HFF-Myc (cell line): ENCODE measurements at regions not wholly inside any gene's neighbourhood (a gene's known extent, or its start where the extent isn't known, plus 50 kb on each side); places are given as distances from the start of the nearest gene placed in this dataset.

Experiments used
- DNase-seq: peaks from one replicate; pipeline ENCODE4 v3.0.0-alpha.2; 2011; ENCODE audit warnings: low read depth; ENCODE audit errors: extremely low read depth
- H3K4me3 ChIP-seq: replicated peaks from 2 replicates; pipeline ENCODE4 v1.5.1; 2011; ENCODE audit warnings: low read depth, mild to moderate bottlenecking, control low read depth, low read length
- CTCF ChIP-seq: IDR thresholded peaks from 2 replicates; pipeline ENCODE4 v1.5.1; 2012; ENCODE audit warnings: mild to moderate bottlenecking, low read depth, low read length, control low read depth; ENCODE audit errors: missing control alignments

GRCh38 chr2:18182861-18183260 is 304.4 kb downstream of the KCNS3 start:
- no peak for TF ChIP-seq CTCF
- H3K4me3 ChIP-seq, result no peak overlapping the region
- DNase-seq, result no peak

- no peak for DNase-seq
- no peak for TF ChIP-seq CTCF
- H3K4me3 ChIP-seq, result no peak overlapping the region
These were observed 302.4 kb downstream of the KCNS3 start for GRCh38 chr2:18180912-18181311.

GRCh38 chr2:18180031-18180610 is 301.7 kb downstream of the KCNS3 start:
- H3K4me3 ChIP-seq, result no peak overlapping the region
- no peak for DNase-seq
- TF ChIP-seq CTCF, result no peak

- TF ChIP-seq CTCF, result peak; percentile 68
- peak; percentile 16 for DNase-seq
- no peak overlapping the region for H3K4me3 ChIP-seq
These were observed 300.4 kb downstream of the KCNS3 start for GRCh38 chr2:18178736-18179349.

- TF ChIP-seq CTCF, result no peak
- no peak for DNase-seq
- H3K4me3 ChIP-seq, result no peak overlapping the region
These were observed 298.3 kb downstream of the KCNS3 start for GRCh38 chr2:18176679-18177215.

GRCh38 chr2:18172607-18173006 is 294.1 kb downstream of the KCNS3 start:
- H3K4me3 ChIP-seq, result no peak overlapping the region
- no peak for DNase-seq
- no peak for TF ChIP-seq CTCF
